ENCODE measurements at regions not wholly inside any gene's neighbourhood (a gene's known extent, or its start where the extent isn't known, plus 50 kb on each side); places are given as distances from the start of the nearest gene placed in this dataset.

DNA sequence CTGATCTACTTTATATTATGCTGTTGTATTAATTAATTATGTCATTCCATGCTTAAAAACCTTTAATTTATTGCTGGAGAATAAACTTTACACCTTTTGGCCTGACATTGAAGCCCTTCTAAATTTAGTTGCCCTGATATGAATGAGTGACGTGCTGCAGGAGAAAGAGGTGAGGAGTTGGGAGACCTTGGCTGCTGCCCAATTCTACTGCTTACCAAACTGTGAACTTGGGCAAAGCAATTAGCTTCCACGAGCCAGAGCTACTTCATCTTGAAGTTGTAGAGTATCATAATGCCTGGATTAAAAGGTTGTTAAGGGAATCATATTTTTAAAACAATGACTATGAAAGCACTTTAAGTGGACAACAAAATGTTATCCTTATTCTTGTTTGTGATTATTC is 126.8 kb upstream of the DEPDC1 start:
- DNase-seq: no peak
- no peaks in the 10 kb centered on the region for H3K4me1 Mint-ChIP-seq (ENCODE audit: low read depth)
- H3K4me3 Mint-ChIP-seq: no peak overlapping the region
- H3K9me3 Mint-ChIP-seq: peaks cover 48% of the 10 kb centered on the region
- H3K27ac Mint-ChIP-seq: no peak overlapping the region
- H3K36me3 Mint-ChIP-seq (ENCODE audit: low read depth): no peaks in the 10 kb centered on the region; the same call in 1 of the 2 replicates
- no peaks in the 10 kb centered on the region for H3K27me3 Mint-ChIP-seq (ENCODE audit: insufficient read depth)
- TF ChIP-seq, protein P1, sequence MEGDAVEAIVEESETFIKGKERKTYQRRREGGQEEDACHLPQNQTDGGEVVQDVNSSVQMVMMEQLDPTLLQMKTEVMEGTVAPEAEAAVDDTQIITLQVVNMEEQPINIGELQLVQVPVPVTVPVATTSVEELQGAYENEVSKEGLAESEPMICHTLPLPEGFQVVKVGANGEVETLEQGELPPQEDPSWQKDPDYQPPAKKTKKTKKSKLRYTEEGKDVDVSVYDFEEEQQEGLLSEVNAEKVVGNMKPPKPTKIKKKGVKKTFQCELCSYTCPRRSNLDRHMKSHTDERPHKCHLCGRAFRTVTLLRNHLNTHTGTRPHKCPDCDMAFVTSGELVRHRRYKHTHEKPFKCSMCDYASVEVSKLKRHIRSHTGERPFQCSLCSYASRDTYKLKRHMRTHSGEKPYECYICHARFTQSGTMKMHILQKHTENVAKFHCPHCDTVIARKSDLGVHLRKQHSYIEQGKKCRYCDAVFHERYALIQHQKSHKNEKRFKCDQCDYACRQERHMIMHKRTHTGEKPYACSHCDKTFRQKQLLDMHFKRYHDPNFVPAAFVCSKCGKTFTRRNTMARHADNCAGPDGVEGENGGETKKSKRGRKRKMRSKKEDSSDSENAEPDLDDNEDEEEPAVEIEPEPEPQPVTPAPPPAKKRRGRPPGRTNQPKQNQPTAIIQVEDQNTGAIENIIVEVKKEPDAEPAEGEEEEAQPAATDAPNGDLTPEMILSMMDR (IDR thresholded peaks at IDR 0.05): no peak

DNA sequence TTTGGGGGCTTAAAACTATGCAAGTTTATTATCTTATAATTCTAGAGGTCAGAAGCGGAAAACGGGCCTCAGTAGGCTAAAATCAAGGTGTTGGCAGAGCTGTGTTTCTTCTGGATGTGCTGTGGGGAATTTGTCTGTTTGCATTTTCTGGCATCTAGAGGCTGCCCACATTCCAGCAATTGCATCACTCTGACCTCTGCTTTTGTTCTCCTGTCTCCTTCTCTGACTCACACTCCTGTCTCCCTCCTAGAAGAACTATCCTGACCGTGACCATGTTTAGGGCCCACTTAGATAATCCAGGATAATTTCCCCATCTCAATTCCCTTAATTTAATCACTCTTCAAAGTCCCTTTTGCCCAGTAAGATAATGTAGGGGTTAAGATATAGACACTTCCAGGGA is 127.4 kb upstream of the DEPDC1 start:
- peaks cover 43% of the 10 kb centered on the region for H3K9me3 Mint-ChIP-seq
- no peak for DNase-seq
- TF ChIP-seq, protein P1 (IDR thresholded peaks at IDR 0.05): no peak
- no peaks in the 10 kb centered on the region; the same call in 1 of the 2 replicates for H3K36me3 Mint-ChIP-seq (ENCODE audit: low read depth)
- H3K27ac Mint-ChIP-seq: no peak overlapping the region
- no peaks in the 10 kb centered on the region for H3K4me1 Mint-ChIP-seq (ENCODE audit: low read depth)
- no peak overlapping the region for H3K4me3 Mint-ChIP-seq
- H3K27me3 Mint-ChIP-seq (ENCODE audit: insufficient read depth): no peaks in the 10 kb centered on the region

DNA sequence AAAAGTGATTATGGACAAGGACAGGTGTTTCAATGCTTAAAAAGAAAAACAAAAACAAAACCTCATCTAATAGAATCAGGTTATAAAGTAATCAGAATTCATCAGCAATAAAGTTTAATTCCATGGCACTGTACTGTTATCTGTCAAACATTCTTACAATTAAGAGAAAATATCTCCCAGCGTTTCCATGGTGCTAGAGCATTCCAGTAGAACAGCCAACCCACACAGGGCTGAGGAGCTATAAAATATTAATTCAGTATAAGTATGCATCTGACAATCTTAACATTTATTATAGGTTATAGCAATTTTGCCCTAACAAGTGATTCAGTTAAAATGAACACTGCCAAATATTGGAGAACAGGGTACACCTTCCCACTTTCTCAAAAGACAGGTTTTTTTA is 128.7 kb upstream of the DEPDC1 start:
- Mint-ChIP-seq H3K36me3 (ENCODE audit: low read depth) (no peaks in the 10 kb centered on the region; the same call in 1 of the 2 replicates), H3K27me3 (ENCODE audit: insufficient read depth) (no peaks in the 10 kb centered on the region; the same call in 1 of the 2 replicates), H3K4me3 (no peak overlapping the region), H3K4me1 (ENCODE audit: low read depth) (no peaks in the 10 kb centered on the region), H3K9me3 (peaks cover 34% of the 10 kb centered on the region), H3K27ac (no peak overlapping the region)
- DNase-seq: no peak
- TF ChIP-seq, protein P1 (IDR thresholded peaks at IDR 0.05): no peak

DNA sequence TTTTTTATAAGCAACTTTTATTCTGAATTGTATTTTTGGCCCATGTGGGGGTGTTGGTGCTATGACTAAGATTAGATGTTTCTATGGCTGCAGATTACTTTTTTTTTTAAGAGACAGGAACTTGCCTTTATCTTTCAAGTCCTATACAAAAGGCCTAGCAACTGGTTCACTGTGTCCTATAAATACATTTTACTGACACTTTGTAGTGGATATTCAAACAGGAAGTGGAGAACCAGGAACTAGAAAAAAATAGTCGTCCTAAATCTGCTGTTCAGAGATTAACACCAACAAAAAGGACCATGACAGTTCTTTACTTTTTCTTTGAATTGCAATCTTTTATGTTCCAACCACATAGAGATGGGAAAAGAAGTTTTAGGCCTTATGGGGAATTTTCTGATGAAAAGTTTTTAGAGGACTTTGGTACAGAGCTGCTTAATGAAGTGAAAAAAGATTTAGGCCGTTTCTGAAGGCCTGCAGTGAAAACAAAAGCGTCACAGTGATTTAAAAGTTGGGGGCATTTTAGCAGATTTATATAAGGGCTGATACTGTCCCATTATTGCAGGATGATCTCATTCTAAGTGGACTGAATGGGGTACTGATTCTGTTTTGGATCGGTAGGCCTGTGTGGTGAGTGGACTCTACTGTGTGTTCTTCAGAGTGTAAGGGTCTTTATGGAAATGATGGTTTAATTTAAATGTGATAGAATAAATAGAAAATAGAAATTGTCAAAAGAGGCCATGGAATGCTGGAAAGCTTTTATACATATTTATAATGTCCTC is 136.4 kb upstream of the DEPDC1 start:
- Mint-ChIP-seq H3K27me3 (ENCODE audit: insufficient read depth) (no peaks in the 10 kb centered on the region; the same call in 1 of the 2 replicates), H3K9me3 (peaks cover 20% of the 10 kb centered on the region), H3K4me3 (no peak overlapping the region), H3K36me3 (ENCODE audit: low read depth) (no peaks in the 10 kb centered on the region), H3K27ac (no peak overlapping the region), H3K4me1 (ENCODE audit: low read depth) (no peaks in the 10 kb centered on the region)
- TF ChIP-seq, protein P1 (IDR thresholded peaks at IDR 0.05): no peak
- DNase-seq: no peak

DNA sequence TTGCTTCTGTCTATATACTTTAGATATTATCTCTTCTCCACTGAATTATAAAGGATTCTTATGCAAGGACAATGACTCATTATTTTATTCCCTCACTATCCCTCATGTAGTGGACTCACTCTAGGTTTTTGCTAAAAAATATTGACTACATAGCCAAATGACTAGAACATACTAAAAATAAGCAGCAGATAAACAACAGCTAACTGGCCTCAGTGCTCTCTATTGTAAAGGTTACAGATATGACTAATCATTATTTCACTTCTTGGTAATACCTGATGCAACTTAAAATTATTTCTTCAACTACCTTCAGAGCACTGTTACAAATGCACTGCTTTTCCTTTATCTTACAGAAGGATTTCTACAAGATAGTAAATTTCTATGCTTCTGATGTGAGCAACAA is 147.6 kb upstream of the DEPDC1 start:
- Mint-ChIP-seq H3K4me1 (ENCODE audit: low read depth) (no peaks in the 10 kb centered on the region), H3K27me3 (ENCODE audit: insufficient read depth) (no peaks in the 10 kb centered on the region), H3K4me3 (no peak overlapping the region), H3K9me3 (peaks cover 11% of the 10 kb centered on the region), H3K27ac (no peak overlapping the region), H3K36me3 (ENCODE audit: low read depth) (no peaks in the 10 kb centered on the region)
- TF ChIP-seq, protein P1 (IDR thresholded peaks at IDR 0.05): no peak
- DNase-seq: no peak
